ENCODE measurements at regions not wholly inside any gene's neighbourhood (a gene's known extent, or its start where the extent isn't known, plus 50 kb on each side); places are given as distances from the start of the nearest gene placed in this dataset.

- in situ Hi-C loops (cut with MboI; ENCODE audit: low sequenced_read_pairs, unreplicated experiment), result no loop called here
- no peak for TF ChIP-seq CTCF (IDR thresholded peaks at IDR 0.05; ENCODE audit: borderline replicate concordance, control extremely low read depth, extremely low read depth, insufficient read depth, missing control alignments)
- DNase-seq (ENCODE audit: low spot score), result no peak
Observed at GRCh38 chr12:127539226-127539858, 727.6 kb upstream of the TMEM132C start.

GRCh38 chr12:127542391-127542790, 724.6 kb upstream of the TMEM132C start:
- in situ Hi-C loops (cut with MboI; ENCODE audit: low sequenced_read_pairs, unreplicated experiment), result no loop called here
- no peak for TF ChIP-seq CTCF (IDR thresholded peaks at IDR 0.05; ENCODE audit: borderline replicate concordance, control extremely low read depth, extremely low read depth, insufficient read depth, missing control alignments)
- no peak for DNase-seq (ENCODE audit: low spot score)

GRCh38 chr12:127542931-127543330, 724.0 kb upstream of the TMEM132C start:
- in situ Hi-C loops (cut with MboI; ENCODE audit: low sequenced_read_pairs, unreplicated experiment), result no loop called here
- TF ChIP-seq CTCF (IDR thresholded peaks at IDR 0.05; ENCODE audit: borderline replicate concordance, control extremely low read depth, extremely low read depth, insufficient read depth, missing control alignments), result no peak

GRCh38 chr12:127546721-127547505, 720.1 kb upstream of the TMEM132C start:
- TF ChIP-seq CTCF (IDR thresholded peaks at IDR 0.05; ENCODE audit: borderline replicate concordance, control extremely low read depth, extremely low read depth, insufficient read depth, missing control alignments), result no peak
- in situ Hi-C loops (cut with MboI; ENCODE audit: low sequenced_read_pairs, unreplicated experiment), result no loop called here
- no peak for DNase-seq (ENCODE audit: low spot score)

More at GRCh38 chr12:127542931-127543330, 724.0 kb upstream of the TMEM132C start:
- DNase-seq (ENCODE audit: low spot score), result no peak

- TF ChIP-seq CTCF (IDR thresholded peaks at IDR 0.05; ENCODE audit: borderline replicate concordance, control extremely low read depth, extremely low read depth, insufficient read depth, missing control alignments), result no peak
- DNase-seq (ENCODE audit: low spot score), result no peak
- in situ Hi-C loops (cut with MboI; ENCODE audit: low sequenced_read_pairs, unreplicated experiment), result no loop called here
Observed at GRCh38 chr12:127548123-127548553, 718.8 kb upstream of the TMEM132C start.

GRCh38 chr12:127550271-127550670, 716.7 kb upstream of the TMEM132C start:
- in situ Hi-C loops (cut with MboI; ENCODE audit: low sequenced_read_pairs, unreplicated experiment), result no loop called here
- no peak for DNase-seq (ENCODE audit: low spot score)
- no peak for TF ChIP-seq CTCF (IDR thresholded peaks at IDR 0.05; ENCODE audit: borderline replicate concordance, control extremely low read depth, extremely low read depth, insufficient read depth, missing control alignments)

All from GM13976 (cell line).